ENCODE measurements at regions not wholly inside any gene's neighbourhood (a gene's known extent, or its start where the extent isn't known, plus 50 kb on each side); places are given as distances from the start of the nearest gene placed in this dataset.
A peak's percentile ranks its signal among the peaks of the same experiment; 100 is the strongest.
"Not testable (repeated sequence)": the region's sequence is repeated elsewhere in the genome, so short reads cannot be mapped to it uniquely, and the experiment has no call there.

- DNase-seq (ENCODE audit: low read depth): no peak
- in situ Hi-C loops (cut with HindIII; ENCODE audit: low pct_unique_long_range_greater_than_20kb, low sequenced_read_pairs): no loop called here
Observed at GRCh38 chr5:106854922-106855321, 815.8 kb downstream of the EFNA5 start.

- in situ Hi-C loops (cut with HindIII; ENCODE audit: low pct_unique_long_range_greater_than_20kb, low sequenced_read_pairs): no loop called here
Observed at GRCh38 chr5:106854105-106854687, 816.5 kb downstream of the EFNA5 start.

GRCh38 chr5:106853266-106853665, 817.5 kb downstream of the EFNA5 start:
- no peak for DNase-seq (ENCODE audit: low read depth)
- in situ Hi-C loops (cut with HindIII; ENCODE audit: low pct_unique_long_range_greater_than_20kb, low sequenced_read_pairs): no loop called here

More at GRCh38 chr5:106854105-106854687, 816.5 kb downstream of the EFNA5 start:
- no peak for DNase-seq (ENCODE audit: low read depth)

- in situ Hi-C loops (cut with HindIII; ENCODE audit: low pct_unique_long_range_greater_than_20kb, low sequenced_read_pairs): no loop called here
- DNase-seq (ENCODE audit: low read depth): peak; percentile 57
Observed at GRCh38 chr5:106849266-106849665, 821.5 kb downstream of the EFNA5 start.

- in situ Hi-C loops (cut with HindIII; ENCODE audit: low pct_unique_long_range_greater_than_20kb, low sequenced_read_pairs): no loop called here
- DNase-seq (ENCODE audit: low read depth): peak; percentile 35
Observed at GRCh38 chr5:106843812-106844416, 826.8 kb downstream of the EFNA5 start.

- DNase-seq (ENCODE audit: low read depth): no peak
- in situ Hi-C loops (cut with HindIII; ENCODE audit: low pct_unique_long_range_greater_than_20kb, low sequenced_read_pairs): no loop called here
Observed at GRCh38 chr5:106833517-106833916, 837.2 kb downstream of the EFNA5 start.

GRCh38 chr5:106827061-106827460, 843.7 kb downstream of the EFNA5 start:
- no peak for DNase-seq (ENCODE audit: low read depth)
- in situ Hi-C loops (cut with HindIII; ENCODE audit: low pct_unique_long_range_greater_than_20kb, low sequenced_read_pairs): no loop called here

- no peak for DNase-seq (ENCODE audit: low read depth)
- in situ Hi-C loops (cut with HindIII; ENCODE audit: low pct_unique_long_range_greater_than_20kb, low sequenced_read_pairs): no loop called here
Observed at GRCh38 chr5:106825374-106825773, 845.4 kb downstream of the EFNA5 start.

- in situ Hi-C loops (cut with HindIII; ENCODE audit: low pct_unique_long_range_greater_than_20kb, low sequenced_read_pairs): no loop called here
- no peak for DNase-seq (ENCODE audit: low read depth)
Observed at GRCh38 chr5:106822851-106823250, 847.9 kb downstream of the EFNA5 start.

- no peak for DNase-seq (ENCODE audit: low read depth)
- in situ Hi-C loops (cut with HindIII; ENCODE audit: low pct_unique_long_range_greater_than_20kb, low sequenced_read_pairs): no loop called here
Observed at GRCh38 chr5:106818552-106818951, 852.2 kb downstream of the EFNA5 start.

- in situ Hi-C loops (cut with HindIII; ENCODE audit: low pct_unique_long_range_greater_than_20kb, low sequenced_read_pairs): no loop called here
- no peak for DNase-seq (ENCODE audit: low read depth)
Observed at GRCh38 chr5:106814961-106815360, 855.8 kb downstream of the EFNA5 start.

- in situ Hi-C loops (cut with HindIII; ENCODE audit: low pct_unique_long_range_greater_than_20kb, low sequenced_read_pairs): no loop called here
- no peak for DNase-seq (ENCODE audit: low read depth)
Observed at GRCh38 chr5:106801554-106801953, 869.2 kb downstream of the EFNA5 start.

- DNase-seq (ENCODE audit: low read depth): no peak
- in situ Hi-C loops (cut with HindIII; ENCODE audit: low pct_unique_long_range_greater_than_20kb, low sequenced_read_pairs): no loop called here
Observed at GRCh38 chr5:106797996-106798395, 872.7 kb downstream of the EFNA5 start.

- DNase-seq (ENCODE audit: low read depth): no peak
- in situ Hi-C loops (cut with HindIII; ENCODE audit: low pct_unique_long_range_greater_than_20kb, low sequenced_read_pairs): no loop called here
Observed at GRCh38 chr5:106796081-106796480, 874.7 kb downstream of the EFNA5 start.

GRCh38 chr5:106784846-106785245, 885.9 kb downstream of the EFNA5 start:
- DNase-seq (ENCODE audit: low read depth): no peak
- in situ Hi-C loops (cut with HindIII; ENCODE audit: low pct_unique_long_range_greater_than_20kb, low sequenced_read_pairs): no loop called here

- no peak for DNase-seq (ENCODE audit: low read depth)
- in situ Hi-C loops (cut with HindIII; ENCODE audit: low pct_unique_long_range_greater_than_20kb, low sequenced_read_pairs): no loop called here
Observed at GRCh38 chr5:106780355-106780754, 890.4 kb downstream of the EFNA5 start.

GRCh38 chr5:106776515-106776914, 894.2 kb downstream of the EFNA5 start:
- DNase-seq (ENCODE audit: low read depth); in situ Hi-C loops (cut with HindIII; ENCODE audit: low pct_unique_long_range_greater_than_20kb, low sequenced_read_pairs): not testable (repeated sequence)

- DNase-seq (ENCODE audit: low read depth): no peak
- in situ Hi-C loops (cut with HindIII; ENCODE audit: low pct_unique_long_range_greater_than_20kb, low sequenced_read_pairs): no loop called here
Observed at GRCh38 chr5:106768392-106768791, 902.3 kb downstream of the EFNA5 start.

- no peak for DNase-seq (ENCODE audit: low read depth)
- in situ Hi-C loops (cut with HindIII; ENCODE audit: low pct_unique_long_range_greater_than_20kb, low sequenced_read_pairs): no loop called here
Observed at GRCh38 chr5:106766916-106767315, 903.8 kb downstream of the EFNA5 start.

GRCh38 chr5:106759581-106759980, 911.2 kb downstream of the EFNA5 start:
- DNase-seq (ENCODE audit: low read depth): no peak
- in situ Hi-C loops (cut with HindIII; ENCODE audit: low pct_unique_long_range_greater_than_20kb, low sequenced_read_pairs): no loop called here

Measured in Caki2 (cell line).